HAP-1 (cell line): ENCODE measurements at regions not wholly inside any gene's neighbourhood (a gene's known extent, or its start where the extent isn't known, plus 50 kb on each side); places are given as distances from the start of the nearest gene placed in this dataset.
"Not testable (repeated sequence)": the region's sequence is repeated elsewhere in the genome, so short reads cannot be mapped to it uniquely, and the experiment has no call there.

Experiments
- DNase-seq, 2 experiments: peaks; one replicate each; pipeline ENCODE4 v3.0.0-alpha.2; 2016 to 2020; ENCODE audit warnings: low spot score in 2 of 2
- H3K27me3 ChIP-seq: fragments of 250-450 bp; sonication (Bioruptor Pico); 2 replicates; pipeline ENCODE4 v1.5.1; 2020; ENCODE audit warnings: low read depth, mild to moderate bottlenecking, moderate library complexity
- H3K36me3 ChIP-seq: fragments of 250-450 bp; sonication (Bioruptor Pico); replicated peaks from 2 replicates; pipeline ENCODE4 v1.5.1; 2020; ENCODE audit warnings: mild to moderate bottlenecking
- H3K4me1 ChIP-seq: fragments of 250-450 bp; sonication (Bioruptor Pico); 2 replicates; pipeline ENCODE4 v1.5.1; 2020; ENCODE audit warnings: mild to moderate bottlenecking
- H3K4me3 ChIP-seq: fragments of 250-450 bp; sonication (Bioruptor Pico); 2 replicates; pipeline ENCODE4 v1.5.1; 2020; ENCODE audit warnings: mild to moderate bottlenecking, moderate library complexity
- H3K9me3 ChIP-seq: fragments of 250-450 bp; sonication (Bioruptor Pico); 2 replicates; pipeline ENCODE4 v1.5.1; 2020; ENCODE audit warnings: mild to moderate bottlenecking, moderate library complexity
- in situ Hi-C: fragments of 300-500 bp; cut with MboI; formaldehyde crosslinking; loops from 3 replicates; pipeline ENCODE4 v1.14.3; 2020; ENCODE audit warnings: low sequenced_read_pairs, inconsistent platforms, mixed read lengths

DNA sequence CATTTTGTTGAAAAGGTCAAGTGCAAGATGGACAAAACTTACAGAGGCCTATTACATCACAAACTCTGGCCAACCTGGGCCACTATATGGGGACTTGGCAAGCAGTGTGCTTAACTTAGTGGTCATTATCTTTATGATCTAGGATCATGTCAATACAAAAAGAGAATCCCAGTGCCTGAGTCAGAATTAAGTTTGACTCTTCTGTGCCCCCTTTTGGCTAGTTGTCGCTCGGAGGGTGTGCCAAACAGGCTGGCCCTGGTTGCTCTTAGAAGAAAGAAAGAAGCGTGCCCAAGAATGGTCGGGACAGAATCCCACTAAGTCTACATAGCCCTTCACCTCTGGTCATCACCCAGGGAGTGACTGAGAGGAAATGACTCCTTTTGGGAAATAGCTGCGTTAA, 100.1 kb downstream of the EIF4E start:
- Histone ChIP-seq H3K4me1 (no peaks in the 10 kb centered on the region), H3K4me3 (no peak overlapping the region), H3K27me3 (peaks cover 7% of the 10 kb centered on the region), H3K9me3 (no peaks in the 10 kb centered on the region), H3K36me3 (no peaks in the 10 kb centered on the region)
- in situ Hi-C loops: no loop called here
- no peak for DNase-seq

GRCh38 chr4:98827661-98828060, 101.3 kb downstream of the EIF4E start:
- no peaks in the 10 kb centered on the region for H3K9me3 ChIP-seq
- H3K4me3 ChIP-seq: no peak overlapping the region
- no peak for DNase-seq
- H3K4me1 ChIP-seq: no peaks in the 10 kb centered on the region
- peaks cover 7% of the 10 kb centered on the region for H3K27me3 ChIP-seq
- in situ Hi-C loops: no loop called here
- no peaks in the 10 kb centered on the region for H3K36me3 ChIP-seq

- in situ Hi-C loops: no loop called here
These were observed 106.8 kb downstream of the EIF4E start for GRCh38 chr4:98822144-98822543.

DNA sequence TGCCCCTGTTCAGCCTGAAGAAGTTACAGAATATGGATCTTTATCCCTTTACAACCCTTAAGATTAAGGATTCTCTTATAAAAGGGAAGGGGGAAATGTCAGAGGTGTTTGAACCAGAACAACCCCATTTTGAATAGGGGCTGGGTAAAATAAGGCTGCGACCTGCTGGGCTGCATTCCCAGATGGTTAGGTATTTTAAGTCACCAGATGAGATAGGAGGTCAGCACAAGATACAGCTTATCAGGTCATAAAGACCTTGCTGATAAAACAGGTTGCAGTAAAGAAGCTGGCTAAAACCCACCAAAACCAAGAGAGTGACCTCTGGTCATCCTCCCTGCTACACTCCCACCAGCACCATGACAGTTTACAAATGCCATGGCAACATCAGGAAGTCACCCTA, 110.8 kb downstream of the EIF4E start:
- H3K27me3 ChIP-seq, DNase-seq, H3K9me3 ChIP-seq, H3K4me3 ChIP-seq, in situ Hi-C loops, H3K4me1 ChIP-seq, H3K36me3 ChIP-seq: not testable (repeated sequence)

More at GRCh38 chr4:98822144-98822543, 106.8 kb downstream of the EIF4E start:
- H3K9me3 ChIP-seq: no peaks in the 10 kb centered on the region
- no peaks in the 10 kb centered on the region for H3K36me3 ChIP-seq
- no peaks in the 10 kb centered on the region for H3K4me1 ChIP-seq
- no peak for DNase-seq
- peaks cover 7% of the 10 kb centered on the region for H3K27me3 ChIP-seq
- no peak overlapping the region for H3K4me3 ChIP-seq

- no peaks in the 10 kb centered on the region for H3K36me3 ChIP-seq
- no peaks in the 10 kb centered on the region for H3K4me1 ChIP-seq
- no peaks in the 10 kb centered on the region for H3K9me3 ChIP-seq
- no peaks in the 10 kb centered on the region; the same call in none of the 2 replicates for H3K27me3 ChIP-seq
- H3K4me3 ChIP-seq: no peak overlapping the region
- in situ Hi-C loops: no loop called here
- no peak for DNase-seq
These were observed 112.1 kb downstream of the EIF4E start for GRCh38 chr4:98816816-98817215.

GRCh38 chr4:98816386-98816785, 112.5 kb downstream of the EIF4E start:
- H3K27me3 ChIP-seq: peaks cover 3% of the 10 kb centered on the region
- in situ Hi-C loops: no loop called here
- no peak for DNase-seq
- no peaks in the 10 kb centered on the region for H3K36me3 ChIP-seq
- H3K4me3 ChIP-seq: no peak overlapping the region
- H3K9me3 ChIP-seq: no peaks in the 10 kb centered on the region
- H3K4me1 ChIP-seq: no peaks in the 10 kb centered on the region

DNA sequence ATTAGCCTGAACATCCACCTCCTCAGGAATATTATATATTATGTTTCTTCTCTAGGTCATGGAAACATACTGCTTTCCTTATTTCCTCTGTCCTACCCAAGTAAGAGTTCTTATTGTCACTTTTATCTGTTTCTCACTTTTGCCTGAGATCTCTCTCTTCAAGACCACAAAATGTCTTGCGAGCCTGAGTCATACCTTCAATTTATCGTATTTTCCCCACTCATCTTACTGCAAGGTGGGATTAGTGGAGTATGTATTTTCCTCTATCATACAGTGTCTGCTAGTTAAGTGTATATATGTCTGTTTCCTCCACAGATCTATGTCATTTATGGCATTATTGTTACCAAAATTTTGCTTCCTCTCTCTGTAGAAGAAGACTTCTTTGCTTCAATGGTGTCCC, 124.5 kb downstream of the EIF4E start:
- Histone ChIP-seq H3K27me3 (no peaks in the 10 kb centered on the region), H3K9me3 (no peaks in the 10 kb centered on the region), H3K36me3 (no peaks in the 10 kb centered on the region), H3K4me3 (no peak overlapping the region), H3K4me1 (no peaks in the 10 kb centered on the region)
- no peak for DNase-seq
- in situ Hi-C loops: no loop called here

- Histone ChIP-seq H3K4me1 (no peaks in the 10 kb centered on the region), H3K9me3 (no peaks in the 10 kb centered on the region), H3K27me3 (no peaks in the 10 kb centered on the region), H3K4me3 (no peak overlapping the region), H3K36me3 (no peaks in the 10 kb centered on the region)
- in situ Hi-C loops: no loop called here
- DNase-seq: no peak
These were observed 125.7 kb downstream of the EIF4E start for GRCh38 chr4:98803251-98803650.

GRCh38 chr4:98802770-98803198, 126.1 kb downstream of the EIF4E start:
- Histone ChIP-seq H3K27me3 (0 out of 2 replicates have a peak, but pooled peaks cover under 1% of the 10 kb centered on the region), H3K36me3 (no peaks in the 10 kb centered on the region), H3K4me3 (no peak overlapping the region), H3K9me3 (no peaks in the 10 kb centered on the region), H3K4me1 (no peaks in the 10 kb centered on the region)
- in situ Hi-C loops: no loop called here
- DNase-seq: no peak

DNA sequence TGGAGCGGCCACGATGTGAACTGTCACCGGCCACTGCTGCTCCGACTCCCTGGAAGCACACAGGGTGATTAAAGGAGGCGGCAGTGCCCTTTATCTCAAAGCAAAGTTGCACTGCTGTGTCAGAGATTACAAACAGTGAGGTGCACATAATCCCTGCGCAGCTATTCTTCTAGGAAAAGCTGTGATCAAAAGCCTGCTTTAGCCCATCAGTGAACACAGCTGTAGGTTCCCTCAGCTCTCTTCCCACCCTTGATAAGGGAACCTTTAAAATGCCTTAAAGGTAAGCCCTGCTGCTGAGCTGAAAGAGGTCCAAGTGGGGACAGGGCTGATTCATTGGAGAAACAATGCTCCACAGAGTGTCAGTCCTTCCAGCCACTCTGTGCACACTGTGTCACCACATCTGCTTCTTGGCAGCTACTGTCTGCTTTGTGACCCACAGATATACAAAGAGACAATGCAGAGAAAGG, 127.6 kb downstream of the EIF4E start:
- in situ Hi-C loops: no loop called here
- Histone ChIP-seq H3K4me3 (no peak overlapping the region), H3K36me3 (no peaks in the 10 kb centered on the region), H3K9me3 (no peaks in the 10 kb centered on the region), H3K4me1 (no peaks in the 10 kb centered on the region), H3K27me3 (peaks cover 8% of the 10 kb centered on the region; the same call in 1 of the 2 replicates)
- no peak for DNase-seq

DNA sequence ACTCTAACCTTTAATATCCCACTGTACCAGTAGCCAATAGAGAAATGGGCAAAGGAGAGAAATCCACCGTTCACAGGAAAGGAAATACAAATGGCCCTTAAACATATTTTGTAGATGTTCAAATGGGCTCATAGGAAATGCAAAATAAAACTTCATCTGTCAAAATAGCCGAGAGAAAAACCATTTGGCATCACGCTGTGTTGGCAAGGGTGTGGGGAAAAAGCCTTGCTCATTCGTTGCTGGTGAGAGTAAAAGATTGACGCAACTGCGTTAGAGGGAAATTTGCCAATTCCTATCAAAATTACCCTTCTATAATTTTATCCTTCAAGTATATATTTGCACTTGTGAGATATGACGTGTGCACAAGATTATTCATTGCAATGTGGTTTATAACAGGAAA, 131.9 kb downstream of the EIF4E start:
- in situ Hi-C loops: no loop called here
- H3K4me3 ChIP-seq: no peak overlapping the region
- no peak for DNase-seq
- H3K9me3 ChIP-seq: no peaks in the 10 kb centered on the region
- H3K4me1 ChIP-seq: no peaks in the 10 kb centered on the region
- H3K36me3 ChIP-seq: no peaks in the 10 kb centered on the region
- H3K27me3 ChIP-seq: peaks cover 17% of the 10 kb centered on the region

DNA sequence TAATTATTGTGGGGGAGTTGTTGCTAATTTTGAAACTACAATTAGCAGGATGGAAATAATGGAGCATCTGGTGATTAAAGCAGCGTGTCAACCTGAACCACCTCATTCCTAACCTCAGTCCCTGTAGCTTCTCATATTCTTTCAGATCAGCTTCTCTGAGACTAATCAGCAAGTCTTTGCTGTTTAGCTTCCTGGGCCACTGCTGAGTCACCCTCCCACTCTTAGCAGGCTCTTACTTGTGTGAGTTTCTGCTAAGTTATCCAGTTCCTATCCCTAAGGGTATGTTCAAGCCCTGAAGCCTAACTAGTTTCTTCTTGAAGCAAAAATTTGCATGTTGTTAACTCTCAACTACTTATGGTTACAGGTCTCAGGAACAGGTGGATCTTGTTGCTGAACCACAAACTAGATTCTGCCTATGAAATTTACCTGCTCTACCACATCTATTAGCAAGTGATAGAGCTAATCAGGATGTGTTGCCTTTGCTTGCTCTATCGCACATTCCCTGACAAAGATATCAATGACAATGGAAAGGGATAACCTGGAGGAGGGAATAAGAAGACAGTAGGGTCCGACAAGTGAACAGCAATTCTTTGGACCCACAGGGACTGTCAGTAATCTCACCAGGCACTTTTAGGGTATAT, 134.2 kb downstream of the EIF4E start:
- H3K4me3 ChIP-seq: no peak overlapping the region
- in situ Hi-C loops: no loop called here
- no peaks in the 10 kb centered on the region for H3K4me1 ChIP-seq
- no peak for DNase-seq
- H3K36me3 ChIP-seq: no peaks in the 10 kb centered on the region
- no peaks in the 10 kb centered on the region for H3K9me3 ChIP-seq
- peaks cover 17% of the 10 kb centered on the region for H3K27me3 ChIP-seq

DNA sequence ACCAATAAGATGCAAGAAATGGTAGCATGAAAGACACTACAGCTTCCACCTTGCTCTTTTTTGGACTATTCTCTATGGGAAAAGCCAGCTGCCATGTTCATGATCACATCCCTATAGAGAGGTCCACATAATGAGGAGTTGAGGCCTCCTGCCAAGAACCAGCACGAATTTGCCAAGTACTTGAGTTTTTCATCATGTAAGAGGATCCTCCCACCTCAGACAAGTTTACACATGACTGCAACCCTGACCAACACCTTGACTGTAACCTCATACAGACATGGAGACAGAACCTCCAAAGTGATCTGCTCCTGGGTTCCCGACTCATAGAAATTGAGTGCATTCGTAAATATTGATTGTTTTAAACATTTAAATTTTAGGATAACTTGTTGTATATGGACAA, 135.2 kb upstream of the TSPAN5 start:
- no peak for DNase-seq
- in situ Hi-C loops: no loop called here
- no peaks in the 10 kb centered on the region for H3K36me3 ChIP-seq
- no peaks in the 10 kb centered on the region for H3K4me1 ChIP-seq
- no peak overlapping the region for H3K4me3 ChIP-seq
- H3K27me3 ChIP-seq: peaks cover 17% of the 10 kb centered on the region
- H3K9me3 ChIP-seq: no peaks in the 10 kb centered on the region

GRCh38 chr4:98786866-98787265, 128.5 kb upstream of the TSPAN5 start:
- Histone ChIP-seq H3K9me3 (no peaks in the 10 kb centered on the region), H3K27me3 (peaks cover 5% of the 10 kb centered on the region), H3K36me3 (no peaks in the 10 kb centered on the region), H3K4me1 (no peaks in the 10 kb centered on the region), H3K4me3 (no peak overlapping the region)
- DNase-seq: peak in 1 of 2 experiments; percentile 3
- in situ Hi-C loops: no loop called here
